GM23338 (cell line): ENCODE measurements at regions not wholly inside any gene's neighbourhood (a gene's known extent, or its start where the extent isn't known, plus 50 kb on each side); places are given as distances from the start of the nearest gene placed in this dataset.

Experiments
- ATAC-seq: fragments of 200-7000 bp; cut with Tn5 transposase; 3 replicates; pipeline ENCODE4 v1.9.1; 2020
- DNase-seq: peaks from one replicate; pipeline ENCODE4 v3.0.0-alpha.2; 2015; ENCODE audit warnings: low spot score
- H2AFZ ChIP-seq: fragments of 200-600 bp; sonication (generic); 2 replicates; pipeline ENCODE4 v1.8.0; 2016; ENCODE audit warnings: antibody characterized with exemption, mild to moderate bottlenecking, moderate library complexity
- H3F3A ChIP-seq: fragments of 200-600 bp; sonication (generic); replicated peaks from 2 replicates; pipeline ENCODE4 v1.8.0; 2017; ENCODE audit warnings: antibody characterized with exemption, mixed run types, low read depth
- H3K27ac ChIP-seq: fragments of 200-600 bp; sonication (generic); 2 replicates; pipeline ENCODE4 v1.6.1; 2016; ENCODE audit warnings: low read depth
- H3K27me3 ChIP-seq: fragments of 200-600 bp; sonication (generic); 2 replicates; pipeline ENCODE4 v1.8.0; 2016; ENCODE audit warnings: mild to moderate bottlenecking, mixed run types, moderate library complexity; ENCODE audit not compliant: insufficient read depth
- H3K36me3 ChIP-seq: fragments of 200-600 bp; sonication (generic); 2 replicates; pipeline ENCODE4 v1.8.0; 2016; ENCODE audit warnings: mild to moderate bottlenecking; ENCODE audit not compliant: insufficient read depth
- H3K4me1 ChIP-seq: fragments of 200-600 bp; sonication (generic); 2 replicates; pipeline ENCODE4 v1.8.0; 2016; ENCODE audit warnings: mild to moderate bottlenecking, moderate library complexity; ENCODE audit not compliant: insufficient read depth
- H3K4me2 ChIP-seq: fragments of 200-600 bp; sonication (generic); 2 replicates; pipeline ENCODE4 v1.7.1; 2017; ENCODE audit warnings: mixed run types
- H3K4me3 ChIP-seq: fragments of 200-600 bp; sonication (generic); 2 replicates; pipeline ENCODE4 v1.6.1; 2016; ENCODE audit warnings: mixed run types
- H3K79me2 ChIP-seq: fragments of 200-600 bp; sonication (generic); replicated peaks from 2 replicates; pipeline ENCODE4 v1.8.0; 2017; ENCODE audit warnings: mild to moderate bottlenecking; ENCODE audit not compliant: insufficient read depth
- H3K9me2 ChIP-seq: fragments of 200-600 bp; sonication (generic); 2 replicates; pipeline ENCODE4 v1.8.0; 2017; ENCODE audit not compliant: insufficient read depth
- H4K20me1 ChIP-seq: fragments of 200-600 bp; sonication (generic); replicated peaks from 2 replicates; pipeline ENCODE4 v1.8.0; 2017; ENCODE audit warnings: mild to moderate bottlenecking; ENCODE audit not compliant: insufficient read depth
- H3K27ac Mint-ChIP-seq: 2 replicates; pipeline ENCODE4 v1.8.0; 2020; ENCODE audit warnings: inconsistent platforms, mild to moderate bottlenecking, moderate library complexity, mixed read lengths
- H3K27me3 Mint-ChIP-seq: 3 replicates; pipeline ENCODE4 v1.8.0; 2022; ENCODE audit warnings: low read depth, mild to moderate bottlenecking, moderate library complexity, mixed read lengths, inconsistent platforms; ENCODE audit not compliant: insufficient read depth, poor library complexity
- H3K36me3 Mint-ChIP-seq: 3 replicates; pipeline ENCODE4 v1.8.0; 2021; ENCODE audit warnings: low read depth, mild to moderate bottlenecking, inconsistent platforms, moderate library complexity, mixed read lengths
- H3K4me1 Mint-ChIP-seq: 3 replicates; pipeline ENCODE4 v1.8.0; 2020; ENCODE audit warnings: mild to moderate bottlenecking, inconsistent platforms, mixed read lengths
- H3K4me3 Mint-ChIP-seq: 3 replicates; pipeline ENCODE4 v1.8.0; 2021; ENCODE audit warnings: moderate library complexity, mild to moderate bottlenecking, inconsistent platforms, mixed read lengths
- H3K9me3 Mint-ChIP-seq: 3 replicates; pipeline ENCODE4 v1.8.0; 2020; ENCODE audit warnings: moderate library complexity, mild to moderate bottlenecking, inconsistent platforms, mixed read lengths
- CREB1 ChIP-seq: fragments of 250-450 bp; sonication (Bioruptor Pico); IDR thresholded peaks from 2 replicates; pipeline ENCODE4 v1.5.0; 2020; ENCODE audit warnings: low read depth, mild to moderate bottlenecking, moderate library complexity
- CTCF ChIP-seq, 2 experiments: fragments of 200-600 bp in 1 of 2; sonication (generic) in 1 of 2; conservative IDR thresholded peaks; 2 replicates each; pipeline versions ENCODE4 v1.5.1 to v1.6.1; 2016 to 2017; ENCODE audit warnings: antibody characterized with exemption in 2 of 2, low read depth in 2 of 2, mild to moderate bottlenecking in 2 of 2, moderate library complexity in 1 of 2
- ETS1 ChIP-seq: IDR thresholded peaks from 2 replicates; pipeline ENCODE4 v1.6.1; 2016; ENCODE audit warnings: antibody characterized with exemption
- EZH2 ChIP-seq: fragments of 200-600 bp; sonication (generic); IDR thresholded peaks from one replicate; pipeline ENCODE4 v1.8.0; 2017; ENCODE audit warnings: antibody characterized with exemption, mild to moderate bottlenecking, low read depth; ENCODE audit not compliant: unreplicated experiment
- EZH2phosphoT487 ChIP-seq: fragments of 200-600 bp; sonication (generic); IDR thresholded peaks from one replicate; pipeline ENCODE4 v1.8.1; 2018; ENCODE audit warnings: antibody characterized with exemption; ENCODE audit not compliant: unreplicated experiment
- JUNB ChIP-seq: IDR thresholded peaks from one replicate; pipeline ENCODE4 v1.6.1; 2016; ENCODE audit warnings: antibody characterized with exemption; ENCODE audit not compliant: unreplicated experiment
- NANOG ChIP-seq: IDR thresholded peaks from 2 replicates; pipeline ENCODE4 v1.6.1; 2016; ENCODE audit warnings: antibody characterized with exemption, borderline replicate concordance
- POLR2AphosphoS5 ChIP-seq: IDR thresholded peaks from 2 replicates; pipeline ENCODE4 v1.6.1; 2016; ENCODE audit warnings: antibody characterized with exemption, low read depth
- REST ChIP-seq: IDR thresholded peaks from one replicate; pipeline ENCODE4 v1.6.1; 2018; ENCODE audit warnings: antibody characterized with exemption; ENCODE audit not compliant: unreplicated experiment
- STAT1 ChIP-seq: IDR thresholded peaks from one replicate; pipeline ENCODE4 v1.6.1; 2016; ENCODE audit warnings: antibody characterized with exemption; ENCODE audit not compliant: unreplicated experiment
- ZNF114 ChIP-seq: fragments of 250-450 bp; sonication (Bioruptor Pico); IDR thresholded peaks from 2 replicates; pipeline ENCODE4 v1.5.0; 2020; ENCODE audit warnings: mild to moderate bottlenecking, moderate library complexity
- ZNF331 ChIP-seq: fragments of 250-450 bp; sonication (Bioruptor Pico); IDR thresholded peaks from 2 replicates; pipeline ENCODE4 v1.5.0; 2020; ENCODE audit warnings: low read depth, mild to moderate bottlenecking, moderate library complexity

GRCh38 chr9:84463272-84463671 lies 122.7 kb upstream of the SLC28A3 start:
- no peak overlapping the region for H3K4me3 ChIP-seq
- no peak overlapping the region for H3K27ac ChIP-seq
- H3K4me1 Mint-ChIP-seq: no peaks in the 10 kb centered on the region
- H4K20me1 ChIP-seq: no peaks in the 10 kb centered on the region
- H3K36me3 ChIP-seq: no peaks in the 10 kb centered on the region
- peaks cover 7% of the 10 kb centered on the region; the same call in 1 of the 3 replicates for H3K9me3 Mint-ChIP-seq
- H3K27ac Mint-ChIP-seq: no peak overlapping the region
- H3K9me2 ChIP-seq: peaks cover 5% of the 10 kb centered on the region; the same call in 1 of the 2 replicates
- DNase-seq (no peak), ATAC-seq (no peak)
- no peak overlapping the region for H2AFZ ChIP-seq
- H3K4me1 ChIP-seq: no peaks in the 10 kb centered on the region
- no peak overlapping the region for H3K4me3 Mint-ChIP-seq
- no peaks in the 10 kb centered on the region for H3K27me3 ChIP-seq
- H3K36me3 Mint-ChIP-seq: 0 out of 3 replicates have a peak, but pooled peaks cover 2% of the 10 kb centered on the region
- TF ChIP-seq ZNF114 (CRISPR knock-in tag) (no peak), REST (no peak), CTCF (conservative IDR thresholded peaks at IDR 0.05; ENCODE audit: low read depth in 2 of 2) (no peak), POLR2AphosphoS5 (no peak), JUNB (no peak), ETS1 (no peak), STAT1 (no peak), EZH2phosphoT487 (no peak)
- no peaks in the 10 kb centered on the region for H3F3A ChIP-seq
- H3K4me2 ChIP-seq: no peak overlapping the region
- H3K79me2 ChIP-seq: no peaks in the 10 kb centered on the region
- H3K27me3 Mint-ChIP-seq: no peaks in the 10 kb centered on the region

GRCh38 chr9:84466580-84467285 lies 126.2 kb upstream of the SLC28A3 start:
- TF ChIP-seq EZH2 (no peak), POLR2AphosphoS5 (no peak), EZH2phosphoT487 (no peak), NANOG (no peak), ETS1 (no peak), JUNB (no peak), STAT1 (no peak), CTCF (conservative IDR thresholded peaks at IDR 0.05; ENCODE audit: low read depth in 2 of 2) (no peak), CREB1 (no peak), ZNF331 (no peak)
- H3K79me2 ChIP-seq: no peaks in the 10 kb centered on the region
- H2AFZ ChIP-seq: no peak overlapping the region
- no peaks in the 10 kb centered on the region for H3K36me3 ChIP-seq
- no peak overlapping the region for H3K27ac Mint-ChIP-seq
- no peaks in the 10 kb centered on the region for H3F3A ChIP-seq
- no peak overlapping the region for H3K4me3 ChIP-seq
- H3K4me1 ChIP-seq: no peaks in the 10 kb centered on the region
- H3K27me3 Mint-ChIP-seq: peaks cover 1% of the 10 kb centered on the region
- peaks cover 5% of the 10 kb centered on the region; the same call in 1 of the 2 replicates for H3K9me2 ChIP-seq
- DNase-seq: no peak
- no peaks in the 10 kb centered on the region for H4K20me1 ChIP-seq
- H3K4me2 ChIP-seq: no peak overlapping the region
- H3K9me3 Mint-ChIP-seq: no peaks in the 10 kb centered on the region
- no peaks in the 10 kb centered on the region for H3K36me3 Mint-ChIP-seq
- no peaks in the 10 kb centered on the region for H3K4me1 Mint-ChIP-seq
- no peak for ATAC-seq
- no peaks in the 10 kb centered on the region for H3K27me3 ChIP-seq
- no peak overlapping the region for H3K27ac ChIP-seq
- no peak overlapping the region for H3K4me3 Mint-ChIP-seq
